Naive thymus-derived CD8-positive, alpha-beta T cell (primary cell): ENCODE measurements at regions not wholly inside any gene's neighbourhood (a gene's known extent, or its start where the extent isn't known, plus 50 kb on each side); places are given as distances from the start of the nearest gene placed in this dataset.

Experiments
- ATAC-seq, 2 donors: fragments of 150-1000 bp; cut with Tn5 transposase in 1 of 2; sonication (Bioruptor Pico), chemical (Tn5 transposase) in 1 of 2; 1 replicate in 1 of 2; 2 replicates in 1 of 2; pipeline ENCODE4 v1.10.0; 2021; ENCODE audit warnings: mild to moderate bottlenecking in 2 of 2, moderate library complexity in 2 of 2
- POLR2A ChIA-PET: fragments of 350-600 bp; sonication (Branson Sonifier 250); formaldehyde crosslinking; loops from one replicate; lab custom pipeline; 2021; ENCODE audit warnings: antibody characterized with exemption; lab: Charles Lee
- DNase-seq, 10 donors: peaks; one replicate each; pipeline versions ENCODE4 v3.0.0 to v3.0.0-alpha.2; 2020 to 2022
- H3K27ac Mint-ChIP-seq, 10 donors: one replicate each; pipeline ENCODE4 v1.8.0; 2020 to 2022; ENCODE audit warnings: mild to moderate bottlenecking in 10 of 10, mixed read lengths in 10 of 10, moderate library complexity in 4 of 10, inconsistent platforms in 1 of 10
- H3K27me3 Mint-ChIP-seq, 5 donors: one replicate each; pipeline ENCODE4 v1.8.0; 2021 to 2022; ENCODE audit warnings: mixed read lengths in 5 of 5
- H3K36me3 Mint-ChIP-seq, 3 donors: one replicate each; pipeline ENCODE4 v1.8.0; 2020 to 2022; ENCODE audit warnings: mixed read lengths in 3 of 3, mild to moderate bottlenecking in 2 of 3, inconsistent platforms in 1 of 3
- H3K4me1 Mint-ChIP-seq, 4 donors: one replicate each; pipeline ENCODE4 v1.8.0; 2021 to 2022; ENCODE audit warnings: mixed read lengths in 4 of 4
- H3K4me3 Mint-ChIP-seq, 10 donors: one replicate each; pipeline ENCODE4 v1.8.0; 2020 to 2022; ENCODE audit warnings: mild to moderate bottlenecking in 10 of 10, mixed read lengths in 10 of 10, moderate library complexity in 6 of 10, inconsistent platforms in 1 of 10
- H3K9me3 Mint-ChIP-seq, 9 donors: one replicate each; pipeline ENCODE4 v1.8.0; 2020 to 2022; ENCODE audit warnings: mixed read lengths in 9 of 9, mild to moderate bottlenecking in 3 of 9, inconsistent platforms in 1 of 9, moderate library complexity in 1 of 9

GRCh38 chr4:44017422-44017739 is 431.2 kb downstream of the KCTD8 start:
- Mint-ChIP-seq H3K4me3 (no peak overlapping the region), H3K27ac (no peak overlapping the region), H3K9me3 (peaks cover 1 to 14% (median 7%) of the 10 kb centered on the region in 9 donors), H3K27me3 (no peaks in the 10 kb centered on the region), H3K36me3 (no peaks in the 10 kb centered on the region), H3K4me1 (no peaks in the 10 kb centered on the region)
- DNase-seq (no peak), ATAC-seq (no peak)
- POLR2A ChIA-PET: no interaction called here

- Mint-ChIP-seq H3K27ac (no peak overlapping the region), H3K36me3 (no peaks in the 10 kb centered on the region), H3K4me3 (no peak overlapping the region), H3K27me3 (no peaks in the 10 kb centered on the region), H3K9me3 (peaks cover 0 to 19% (median 6%) of the 10 kb centered on the region in 9 donors), H3K4me1 (no peaks in the 10 kb centered on the region)
- no peak for DNase-seq
- ATAC-seq: no peak
- POLR2A ChIA-PET: no interaction called here
These were observed 428.9 kb downstream of the KCTD8 start for GRCh38 chr4:44019721-44020120.

GRCh38 chr4:44025376-44026020 is 423.1 kb downstream of the KCTD8 start:
- no peak overlapping the region for H3K27ac Mint-ChIP-seq
- no peak for DNase-seq
- POLR2A ChIA-PET: no interaction called here
- H3K27me3 Mint-ChIP-seq: no peaks in the 10 kb centered on the region
- no peak overlapping the region for H3K4me3 Mint-ChIP-seq
- peaks cover 0 to 31% (median 3%) of the 10 kb centered on the region in 9 donors for H3K9me3 Mint-ChIP-seq
- H3K36me3 Mint-ChIP-seq: no peaks in the 10 kb centered on the region
- ATAC-seq: no peak
- H3K4me1 Mint-ChIP-seq: no peaks in the 10 kb centered on the region

GRCh38 chr4:44038811-44039210 is 409.8 kb downstream of the KCTD8 start:
- H3K36me3 Mint-ChIP-seq: no peaks in the 10 kb centered on the region
- ATAC-seq: no peak

GRCh38 chr4:44046491-44046890 is 402.1 kb downstream of the KCTD8 start:
- no peak for ATAC-seq
- Mint-ChIP-seq H3K9me3 (peaks cover 2 to 24% (median 9%) of the 10 kb centered on the region in 9 donors), H3K27me3 (no peaks in the 10 kb centered on the region), H3K27ac (no peak overlapping the region), H3K4me3 (no peak overlapping the region), H3K4me1 (no peaks in the 10 kb centered on the region), H3K36me3 (peaks cover 0 to 4% (median 0%) of the 10 kb centered on the region in 3 donors)
- no peak for DNase-seq
- POLR2A ChIA-PET: no interaction called here

More at GRCh38 chr4:44038811-44039210, 409.8 kb downstream of the KCTD8 start:
- H3K9me3 Mint-ChIP-seq: peaks cover 0 to 33% (median 2%) of the 10 kb centered on the region in 9 donors
- POLR2A ChIA-PET: no interaction called here
- H3K4me1 Mint-ChIP-seq: no peaks in the 10 kb centered on the region
- no peak overlapping the region for H3K27ac Mint-ChIP-seq
- no peaks in the 10 kb centered on the region for H3K27me3 Mint-ChIP-seq
- DNase-seq: no peak
- no peak overlapping the region for H3K4me3 Mint-ChIP-seq

GRCh38 chr4:44056721-44057151 is 391.9 kb downstream of the KCTD8 start:
- ATAC-seq: no peak
- no peaks in the 10 kb centered on the region for H3K36me3 Mint-ChIP-seq
- POLR2A ChIA-PET: no interaction called here
- H3K4me1 Mint-ChIP-seq: no peaks in the 10 kb centered on the region
- no peak overlapping the region for H3K27ac Mint-ChIP-seq
- H3K4me3 Mint-ChIP-seq: no peak overlapping the region
- no peak for DNase-seq
- H3K9me3 Mint-ChIP-seq: peaks cover 0 to 21% (median 6%) of the 10 kb centered on the region in 9 donors
- no peaks in the 10 kb centered on the region for H3K27me3 Mint-ChIP-seq

- POLR2A ChIA-PET: no interaction called here
- no peaks in the 10 kb centered on the region for H3K27me3 Mint-ChIP-seq
These were observed 377.8 kb downstream of the KCTD8 start for GRCh38 chr4:44070843-44071242.

GRCh38 chr4:44071959-44072955 is 376.4 kb downstream of the KCTD8 start:
- no peaks in the 10 kb centered on the region for H3K36me3 Mint-ChIP-seq
- POLR2A ChIA-PET: no interaction called here
- no peak for DNase-seq
- no peaks in the 10 kb centered on the region for H3K27me3 Mint-ChIP-seq
- no peak overlapping the region for H3K4me3 Mint-ChIP-seq
- H3K9me3 Mint-ChIP-seq: peaks cover 0 to 12% (median 0%) of the 10 kb centered on the region in 9 donors
- H3K27ac Mint-ChIP-seq: no peak overlapping the region
- no peaks in the 10 kb centered on the region for H3K4me1 Mint-ChIP-seq
- ATAC-seq: no peak

More at GRCh38 chr4:44070843-44071242, 377.8 kb downstream of the KCTD8 start:
- H3K36me3 Mint-ChIP-seq: no peaks in the 10 kb centered on the region
- ATAC-seq (no peak), DNase-seq (no peak)
- peaks cover 0 to 12% (median 2%) of the 10 kb centered on the region in 9 donors for H3K9me3 Mint-ChIP-seq
- H3K4me3 Mint-ChIP-seq: no peak overlapping the region
- H3K4me1 Mint-ChIP-seq: no peaks in the 10 kb centered on the region
- H3K27ac Mint-ChIP-seq: no peak overlapping the region

- DNase-seq: no peak
- Mint-ChIP-seq H3K27ac (no peak overlapping the region), H3K27me3 (no peaks in the 10 kb centered on the region), H3K4me1 (no peaks in the 10 kb centered on the region), H3K4me3 (no peak overlapping the region), H3K36me3 (no peaks in the 10 kb centered on the region), H3K9me3 (peaks cover 5 to 22% (median 9%) of the 10 kb centered on the region in 9 donors)
- no peak for ATAC-seq
- POLR2A ChIA-PET: no interaction called here
These were observed 361.9 kb downstream of the KCTD8 start for GRCh38 chr4:44086753-44087152.

GRCh38 chr4:44093390-44093789 is 355.2 kb downstream of the KCTD8 start:
- DNase-seq (no peak), ATAC-seq (no peak)
- POLR2A ChIA-PET: no interaction called here
- Mint-ChIP-seq H3K27ac (no peak overlapping the region), H3K4me3 (no peak overlapping the region), H3K9me3 (peaks cover 0 to 11% (median 2%) of the 10 kb centered on the region in 9 donors), H3K4me1 (no peaks in the 10 kb centered on the region), H3K27me3 (no peaks in the 10 kb centered on the region), H3K36me3 (no peaks in the 10 kb centered on the region)

- no peak overlapping the region for H3K4me3 Mint-ChIP-seq
- POLR2A ChIA-PET: no interaction called here
- H3K9me3 Mint-ChIP-seq: peaks cover 0 to 28% (median 13%) of the 10 kb centered on the region in 9 donors
- H3K27me3 Mint-ChIP-seq: no peaks in the 10 kb centered on the region
- no peak overlapping the region for H3K27ac Mint-ChIP-seq
- DNase-seq (no peak), ATAC-seq (no peak)
- no peaks in the 10 kb centered on the region for H3K4me1 Mint-ChIP-seq
- H3K36me3 Mint-ChIP-seq: no peaks in the 10 kb centered on the region
These were observed 349.6 kb downstream of the KCTD8 start for GRCh38 chr4:44098973-44099372.

- POLR2A ChIA-PET: no interaction called here
- Mint-ChIP-seq H3K4me3 (no peak overlapping the region), H3K27ac (no peak overlapping the region), H3K27me3 (no peaks in the 10 kb centered on the region), H3K9me3 (peaks cover 0 to 32% (median 13%) of the 10 kb centered on the region in 9 donors), H3K4me1 (no peaks in the 10 kb centered on the region), H3K36me3 (peaks cover 0 to 4% (median 0%) of the 10 kb centered on the region in 3 donors)
- ATAC-seq (no peak), DNase-seq (no peak)
These were observed 348.2 kb downstream of the KCTD8 start for GRCh38 chr4:44100456-44100855.

GRCh38 chr4:44118971-44119680 is 329.5 kb downstream of the KCTD8 start:
- POLR2A ChIA-PET: no interaction called here
- no peaks in the 10 kb centered on the region for H3K4me1 Mint-ChIP-seq
- H3K4me3 Mint-ChIP-seq: no peak overlapping the region

More at GRCh38 chr4:44118971-44119680, 329.5 kb downstream of the KCTD8 start:
- peaks cover 0 to 12% (median 4%) of the 10 kb centered on the region in 9 donors for H3K9me3 Mint-ChIP-seq
- no peak overlapping the region for H3K27ac Mint-ChIP-seq
- no peaks in the 10 kb centered on the region for H3K36me3 Mint-ChIP-seq
- no peak for DNase-seq
- no peak for ATAC-seq
- H3K27me3 Mint-ChIP-seq: no peaks in the 10 kb centered on the region
